Bronchial epithelial cell (primary cell): ENCODE measurements at regions not wholly inside any gene's neighbourhood (a gene's known extent, or its start where the extent isn't known, plus 50 kb on each side); places are given as distances from the start of the nearest gene placed in this dataset.

Source experiments
- DNase-seq: peaks from one replicate; pipeline ENCODE4 v3.0.0-alpha.2; 2010; ENCODE audit warnings: low read depth
- FAIRE-seq: peaks from 2 replicates; lab custom pipeline; 2011; peaks lifted over from hg19 to GRCh38; lab: Jason Lieb, UNC
- H3K27me3 ChIP-seq: 2 replicates; pipeline ENCODE4 v1.5.1; 2011; ENCODE audit warnings: low read length; ENCODE audit not compliant: control insufficient read depth, insufficient read depth
- H3K36me3 ChIP-seq: 2 replicates; pipeline ENCODE4 v1.5.1; 2011; ENCODE audit warnings: low read length; ENCODE audit not compliant: control insufficient read depth, insufficient read depth
- H3K4me3 ChIP-seq: 2 replicates; pipeline ENCODE4 v1.5.1; 2011; ENCODE audit warnings: mild to moderate bottlenecking, low read depth, low read length, control low read depth
- CTCF ChIP-seq: IDR thresholded peaks from 2 replicates; pipeline ENCODE4 v1.5.1; 2011; ENCODE audit warnings: mild to moderate bottlenecking, moderate library complexity, low read length, control low read depth, inconsistent platforms; ENCODE audit not compliant: insufficient read depth, severe bottlenecking

- TF ChIP-seq CTCF: no peak
- FAIRE-seq (peak; percentile 28), DNase-seq (no peak)
- Histone ChIP-seq H3K27me3 (no peaks in the 10 kb centered on the region), H3K4me3 (no peak overlapping the region), H3K36me3 (no peaks in the 10 kb centered on the region)
These were observed 98.0 kb upstream of the PITX1 start for GRCh38 chr5:135131801-135132680.

- FAIRE-seq (no peak), DNase-seq (no peak)
- Histone ChIP-seq H3K36me3 (no peaks in the 10 kb centered on the region), H3K4me3 (no peak overlapping the region), H3K27me3 (no peaks in the 10 kb centered on the region)
- no peak for TF ChIP-seq CTCF
These were observed 96.5 kb upstream of the PITX1 start for GRCh38 chr5:135130261-135131215.

GRCh38 chr5:135129307-135129706 lies 95.3 kb upstream of the PITX1 start:
- no peaks in the 10 kb centered on the region for H3K36me3 ChIP-seq
- TF ChIP-seq CTCF: no peak
- no peak overlapping the region for H3K4me3 ChIP-seq
- FAIRE-seq (no peak), DNase-seq (peak; percentile 30)
- H3K27me3 ChIP-seq: no peaks in the 10 kb centered on the region

- Histone ChIP-seq H3K27me3 (no peaks in the 10 kb centered on the region), H3K36me3 (no peaks in the 10 kb centered on the region), H3K4me3 (no peak overlapping the region)
- FAIRE-seq (no peak), DNase-seq (no peak)
- no peak for TF ChIP-seq CTCF
These were observed 94.3 kb upstream of the PITX1 start for GRCh38 chr5:135128361-135128760.

GRCh38 chr5:135127439-135128240 lies 93.6 kb upstream of the PITX1 start:
- no peak for FAIRE-seq

More at GRCh38 chr5:135127439-135128240, 93.6 kb upstream of the PITX1 start:
- Histone ChIP-seq H3K4me3 (no peak overlapping the region), H3K27me3 (no peaks in the 10 kb centered on the region), H3K36me3 (no peaks in the 10 kb centered on the region)
- DNase-seq: peak; percentile 92
- no peak for TF ChIP-seq CTCF
